HepG2 (cell line): ENCODE measurements at regions not wholly inside any gene's neighbourhood (a gene's known extent, or its start where the extent isn't known, plus 50 kb on each side); places are given as distances from the start of the nearest gene placed in this dataset.

ENCODE experiments used
- ARHGAP35 ChIP-seq: sonication (generic); formaldehyde crosslinking; IDR thresholded peaks from 2 replicates; pipeline ENCODE4 v1.9.0; 2022; ENCODE audit warnings: mild to moderate bottlenecking, inconsistent platforms, moderate library complexity, missing genetic modification reagents, borderline replicate concordance
- ERF ChIP-seq: IDR thresholded peaks from 2 replicates; pipeline ENCODE4 v1.6.1; 2018; ENCODE audit warnings: missing biosample characterization, missing genetic modification reagents
- FOXO4 ChIP-seq: sonication (generic); formaldehyde crosslinking; conservative IDR thresholded peaks from 2 replicates; pipeline ENCODE4 v1.8.1; 2023; ENCODE audit warnings: missing genetic modification reagents
- GPN1 ChIP-seq: sonication (generic); formaldehyde crosslinking; IDR thresholded peaks from 2 replicates; pipeline ENCODE4 v1.5.1; 2020; ENCODE audit warnings: missing genetic modification reagents, borderline replicate concordance
- MTF1 ChIP-seq: sonication (generic); formaldehyde crosslinking; IDR thresholded peaks from 2 replicates; pipeline ENCODE4 v1.5.0; 2020; ENCODE audit warnings: missing genetic modification reagents
- MYPOP ChIP-seq: sonication (generic); formaldehyde crosslinking; IDR thresholded peaks from 2 replicates; pipeline ENCODE4 v1.8.1; 2023; ENCODE audit warnings: mild to moderate bottlenecking, moderate library complexity, missing genetic modification reagents
- NBN ChIP-seq: fragments of 450-650 bp; conservative IDR thresholded peaks from 2 replicates; pipeline ENCODE4 v1.6.1; 2017
- NFE2L1 ChIP-seq: sonication (generic); formaldehyde crosslinking; IDR thresholded peaks from 2 replicates; pipeline ENCODE4 v1.4.0; 2020; ENCODE audit warnings: missing genetic modification reagents, mild to moderate bottlenecking, borderline replicate concordance
- POLR2AphosphoS2 ChIP-seq: IDR thresholded peaks from 2 replicates; pipeline ENCODE4 v1.6.1; 2011; ENCODE audit warnings: low read depth, low read length, improper control_type of control experiment
- PRMT3 ChIP-seq: sonication (generic); formaldehyde crosslinking; IDR thresholded peaks from 2 replicates; pipeline ENCODE4 v1.8.1; 2022; ENCODE audit warnings: low read depth, mild to moderate bottlenecking, moderate library complexity, missing genetic modification reagents, borderline replicate concordance
- RFXAP ChIP-seq: sonication (generic); formaldehyde crosslinking; IDR thresholded peaks from 2 replicates; pipeline ENCODE4 v1.4.0; 2020; ENCODE audit warnings: missing genetic modification reagents, borderline replicate concordance
- SKIL ChIP-seq: sonication (generic); formaldehyde crosslinking; IDR thresholded peaks from 2 replicates; pipeline ENCODE4 v1.8.0; 2022; ENCODE audit warnings: missing genetic modification reagents, mild to moderate bottlenecking, moderate library complexity, borderline replicate concordance
- SMAD3 ChIP-seq: sonication (generic); formaldehyde crosslinking; IDR thresholded peaks from 2 replicates; pipeline ENCODE4 v1.4.0; 2020; ENCODE audit warnings: missing genetic modification reagents
- SNAPC4 ChIP-seq: sonication (generic); formaldehyde crosslinking; IDR thresholded peaks from 2 replicates; pipeline ENCODE4 v1.4.0; 2020; ENCODE audit warnings: mild to moderate bottlenecking, missing genetic modification reagents
- ZFP1 ChIP-seq: IDR thresholded peaks from 2 replicates; pipeline ENCODE4 v1.6.1; 2016
- ZNF20 ChIP-seq: sonication (generic); formaldehyde crosslinking; IDR thresholded peaks from 2 replicates; pipeline ENCODE4 v1.4.0; 2020; ENCODE audit warnings: mild to moderate bottlenecking, moderate library complexity, missing genetic modification reagents
- ZNF256 ChIP-seq: sonication (generic); formaldehyde crosslinking; conservative IDR thresholded peaks from 2 replicates; pipeline ENCODE4 v1.4.0; 2020; ENCODE audit warnings: missing genetic modification reagents
- ZNF331 ChIP-seq: sonication (generic); formaldehyde crosslinking; IDR thresholded peaks from 2 replicates; pipeline ENCODE4 v1.4.0; 2020; ENCODE audit warnings: missing genetic modification reagents
- ZNF549 ChIP-seq: sonication (generic); formaldehyde crosslinking; IDR thresholded peaks from 2 replicates; pipeline ENCODE4 v1.5.0; 2020; ENCODE audit warnings: missing genetic modification reagents
- ZNF556 ChIP-seq: sonication (generic); formaldehyde crosslinking; IDR thresholded peaks from 2 replicates; pipeline ENCODE4 v1.4.0; 2020; ENCODE audit warnings: mild to moderate bottlenecking, missing genetic modification reagents, borderline replicate concordance
- ZNF704 ChIP-seq: sonication (generic); formaldehyde crosslinking; IDR thresholded peaks from 2 replicates; pipeline ENCODE4 v1.8.1; 2023; ENCODE audit warnings: mild to moderate bottlenecking, inconsistent platforms, moderate library complexity, missing genetic modification reagents, borderline replicate concordance

- TF ChIP-seq ZNF704 (CRISPR knock-in tag) = no peak
- no peak for TF ChIP-seq ARHGAP35 (CRISPR knock-in tag)
- no peak for TF ChIP-seq NFE2L1 (CRISPR knock-in tag)
- no peak for TF ChIP-seq MTF1 (CRISPR knock-in tag)
- no peak for TF ChIP-seq SNAPC4 (CRISPR knock-in tag)
- TF ChIP-seq ERF (CRISPR knock-in tag) = 0 out of 2 replicates have a peak, but pooled peaks have one; percentile 38
- TF ChIP-seq MYPOP = no peak
- TF ChIP-seq ZNF331 (CRISPR knock-in tag) = peak; percentile 90; the same call in 1 of the 2 replicates
- TF ChIP-seq FOXO4 (CRISPR knock-in tag) = no peak
- peak; percentile 69; the same call in 1 of the 2 replicates for TF ChIP-seq SKIL
- no peak for TF ChIP-seq ZNF556 (CRISPR knock-in tag)
- no peak for TF ChIP-seq POLR2AphosphoS2
- TF ChIP-seq ZNF20 (CRISPR knock-in tag) = no peak
- TF ChIP-seq NBN = no peak
- no peak for TF ChIP-seq GPN1 (CRISPR knock-in tag)
- no peak for TF ChIP-seq ZNF256 (CRISPR knock-in tag)
- TF ChIP-seq PRMT3 (CRISPR knock-in tag) = no peak
- peak; percentile 94; the same call in 1 of the 2 replicates for TF ChIP-seq ZFP1 (CRISPR knock-in tag)
- TF ChIP-seq ZNF549 (CRISPR knock-in tag) = no peak
- TF ChIP-seq SMAD3 = peak; percentile 94
- 0 out of 2 replicates have a peak, but pooled peaks have one; percentile 22 for TF ChIP-seq RFXAP (CRISPR knock-in tag)
These were observed 169.4 kb downstream of the AKR1D1 start (continued) for GRCh38 chr7:138245682-138246081.
